Stimulated activated CD4-positive, alpha-beta T cell treated with anti-CD3 and anti-CD28 coated beads, Interleukin-15, amount 100 ng/mL, for 1 hour (primary cell): ENCODE measurements at regions not wholly inside any gene's neighbourhood (a gene's known extent, or its start where the extent isn't known, plus 50 kb on each side); places are given as distances from the start of the nearest gene placed in this dataset.

Experiments used
- DNase-seq, 2 donors: peaks; one replicate each; pipeline ENCODE4 v3.0.0-alpha.2; 2020; ENCODE audit warnings: low read depth in 1 of 2, low spot score in 1 of 2

GRCh38 chr9:21657966-21658667 is 144.3 kb upstream of the MTAP start:
- DNase-seq: no peak

DNA sequence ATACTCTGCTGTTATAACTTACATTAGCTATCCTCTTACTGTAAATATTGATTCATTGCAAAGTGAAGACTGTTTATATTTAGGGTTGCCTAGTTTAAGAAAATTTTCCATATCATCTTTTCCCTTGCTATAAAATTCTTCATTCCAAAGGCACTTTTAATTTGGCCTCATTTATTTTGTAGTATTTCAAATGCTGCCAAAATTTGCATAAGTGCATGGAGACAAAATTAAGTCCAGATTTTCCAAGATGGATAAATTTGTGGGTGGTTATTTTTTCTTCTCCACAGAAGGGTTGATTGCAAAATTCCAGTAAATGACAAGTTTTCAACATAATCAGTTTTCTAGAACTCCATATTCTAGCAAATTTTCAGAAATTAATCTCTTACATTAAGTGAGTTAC is 141.5 kb upstream of the MTAP start:
- no peak for DNase-seq

DNA sequence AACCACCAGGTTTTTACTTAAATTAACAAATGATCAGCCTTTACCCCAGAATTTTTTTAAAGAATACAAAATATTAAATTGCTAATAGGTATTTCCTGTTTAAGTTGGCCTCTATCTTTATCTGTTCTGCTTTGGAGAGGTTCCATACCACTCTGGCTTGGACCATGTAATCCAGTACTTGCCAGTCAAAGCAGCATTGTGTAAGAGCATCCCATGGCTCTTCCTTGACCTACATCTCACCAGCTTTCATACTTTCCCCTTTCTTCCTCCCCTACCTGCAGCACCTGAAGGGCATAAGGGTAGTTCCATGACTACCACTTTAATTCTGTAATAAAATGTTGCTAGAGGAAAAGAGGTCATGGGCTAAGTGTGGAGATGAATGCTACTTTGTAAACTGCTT is 140.8 kb upstream of the MTAP start:
- no peak for DNase-seq

GRCh38 chr9:21668516-21668915 is 133.9 kb upstream of the MTAP start:
- no peak for DNase-seq

GRCh38 chr9:21669701-21670100 is 132.7 kb upstream of the MTAP start:
- DNase-seq: no peak

- no peak for DNase-seq
Measured at GRCh38 chr9:21670374-21670773, 132.1 kb upstream of the MTAP start.

DNA sequence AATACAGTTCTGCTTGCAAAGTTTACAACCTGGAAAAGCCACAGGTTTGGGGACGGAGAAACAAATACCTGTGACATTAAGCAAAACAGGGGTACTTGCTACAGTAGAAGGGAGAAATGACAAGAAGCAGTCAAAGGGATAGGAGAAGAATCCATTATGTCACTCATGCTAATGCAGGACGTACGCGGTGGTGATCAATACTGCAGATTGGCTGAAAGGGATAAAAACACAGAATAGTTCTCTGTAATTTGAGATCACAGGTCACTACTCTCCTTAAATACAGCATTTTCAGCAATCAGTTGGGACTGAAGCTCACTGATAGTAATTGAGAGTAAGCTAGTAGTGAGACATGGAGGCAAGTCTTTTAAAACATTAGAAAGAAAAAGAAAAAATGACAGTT is 130.3 kb upstream of the MTAP start:
- no peak for DNase-seq

- no peak for DNase-seq
Measured at GRCh38 chr9:21672761-21673160, 129.7 kb upstream of the MTAP start.

DNA sequence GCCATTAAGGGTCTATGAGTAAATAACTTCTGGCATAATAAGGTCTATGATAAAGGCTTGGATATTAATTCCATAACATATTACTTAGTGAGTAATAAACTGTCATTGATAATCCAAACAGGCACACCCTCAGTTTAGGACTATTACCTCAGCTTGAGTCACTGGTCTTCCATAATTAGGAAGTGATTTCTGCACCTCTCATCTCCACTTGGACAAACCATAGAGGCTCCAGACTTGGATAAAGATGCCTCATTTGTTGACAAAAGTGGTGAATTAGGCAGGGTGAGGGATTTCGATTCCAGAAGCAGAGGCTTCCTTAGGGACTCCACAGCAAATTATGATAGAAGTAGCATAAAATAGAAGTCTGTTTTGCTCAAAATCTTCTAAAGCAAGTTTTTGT is 127.5 kb upstream of the MTAP start:
- no peak for DNase-seq

DNA sequence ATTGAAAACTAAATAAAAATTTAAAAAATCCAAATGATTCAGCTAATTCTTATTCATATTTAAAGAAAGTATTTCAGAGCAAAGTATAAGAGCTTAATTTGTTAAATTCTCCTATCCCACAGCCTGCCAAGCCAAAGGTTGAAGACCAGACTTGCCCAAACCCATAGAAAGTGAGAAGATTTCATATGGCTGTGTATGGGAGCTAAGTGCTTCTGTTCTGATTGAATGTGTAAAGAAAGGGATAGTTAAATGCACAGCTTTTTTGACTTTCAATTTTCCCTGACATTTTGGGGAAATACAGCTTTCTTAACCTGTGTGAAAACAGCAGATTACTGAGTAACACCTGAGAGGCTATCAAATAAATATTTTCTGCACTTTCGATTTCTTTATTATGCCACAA is 125.0 kb upstream of the MTAP start:
- DNase-seq: no peak

DNA sequence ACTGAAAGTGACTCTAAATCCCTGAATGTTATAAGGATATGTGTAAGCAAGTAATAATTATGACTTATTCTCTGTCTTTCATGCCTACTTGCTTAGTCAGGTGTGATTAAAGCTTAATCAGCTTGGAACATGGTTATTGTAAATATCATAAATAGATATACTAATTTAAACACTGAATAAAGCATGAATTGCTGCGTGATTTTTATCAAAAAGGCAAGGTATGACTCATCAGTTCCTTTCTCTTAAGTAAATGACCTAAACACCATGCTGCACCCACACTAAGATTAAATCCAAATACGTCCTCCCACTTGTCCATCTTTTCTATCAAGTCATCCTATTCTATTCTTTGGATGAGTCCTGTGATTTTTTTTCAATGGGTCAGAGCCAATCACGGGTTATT is 124.6 kb upstream of the MTAP start:
- no peak for DNase-seq

- no peak for DNase-seq
Measured at GRCh38 chr9:21679432-21679831, 123.0 kb upstream of the MTAP start.

DNA sequence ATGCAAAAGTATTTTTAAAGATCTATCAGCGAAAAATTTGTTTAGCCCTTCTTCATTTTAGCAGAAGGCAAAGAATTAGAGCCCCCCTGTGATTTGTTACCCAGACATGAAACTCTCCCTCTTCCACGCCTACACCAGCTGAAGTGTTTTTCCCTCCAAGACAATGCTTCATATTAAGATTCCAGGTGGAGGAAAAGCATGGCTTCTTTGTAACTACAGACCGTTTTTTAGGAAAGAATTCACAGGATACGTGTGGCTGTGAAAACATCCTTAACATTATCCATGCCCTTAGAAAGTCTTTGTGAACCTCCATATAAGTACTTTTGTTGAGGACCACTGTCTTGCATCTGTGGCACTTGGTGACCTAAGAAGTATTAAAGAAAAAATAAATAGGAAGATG is 121.8 kb upstream of the MTAP start:
- DNase-seq: no peak

GRCh38 chr9:21681641-21682040 is 120.8 kb upstream of the MTAP start:
- no peak for DNase-seq

DNA sequence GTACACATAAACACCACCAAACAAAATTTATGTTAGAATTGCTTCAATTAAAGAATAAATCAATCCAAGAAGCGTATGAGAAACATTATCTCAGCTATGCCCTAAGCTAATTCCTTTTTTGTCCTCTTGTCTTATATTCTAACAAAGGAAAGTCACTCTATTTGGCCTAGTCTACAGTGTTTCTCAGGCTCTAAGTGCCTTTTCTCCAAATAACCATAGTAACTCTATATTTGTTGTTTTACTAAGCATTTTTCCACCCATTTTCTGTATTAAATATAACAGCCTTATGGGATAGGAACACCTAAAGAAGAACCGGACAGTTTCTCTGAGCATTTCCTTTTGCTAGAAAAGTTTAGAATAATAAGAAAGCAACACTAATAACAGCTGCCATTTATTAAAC is 120.1 kb upstream of the MTAP start:
- no peak for DNase-seq

- DNase-seq: no peak
Measured at GRCh38 chr9:21682981-21683380, 119.5 kb upstream of the MTAP start.

DNA sequence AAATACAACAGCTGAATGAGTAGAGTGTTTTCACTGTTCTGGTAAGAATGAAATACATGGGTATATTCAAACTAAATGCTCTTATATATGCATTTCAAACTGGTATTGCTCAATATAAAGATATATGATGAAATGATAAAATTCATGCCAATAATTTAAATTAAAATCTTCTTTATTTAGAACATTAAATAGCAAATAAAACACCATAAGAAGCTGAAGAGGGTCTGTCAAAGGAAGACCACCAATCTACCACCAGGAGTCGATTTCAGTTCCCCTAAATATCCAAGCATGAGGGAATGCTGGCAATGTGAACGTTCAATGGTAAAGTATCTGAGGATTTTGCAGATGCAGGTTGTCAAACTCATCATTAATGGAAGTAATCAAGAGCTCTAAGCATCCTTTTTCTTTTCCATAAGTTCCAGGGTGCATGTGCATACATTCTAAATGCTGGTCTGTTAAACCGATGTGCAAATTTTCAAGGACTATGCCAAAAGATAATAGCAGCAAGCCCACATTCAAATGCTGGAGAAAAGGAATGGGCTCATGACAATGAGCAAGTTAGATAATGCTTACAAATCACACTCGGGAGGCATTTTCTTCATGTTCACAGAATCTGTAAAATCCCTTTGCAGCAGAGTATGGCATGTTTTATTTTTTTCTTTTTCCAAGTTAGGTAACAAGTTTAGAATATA is 118.8 kb upstream of the MTAP start:
- DNase-seq: no peak

DNA sequence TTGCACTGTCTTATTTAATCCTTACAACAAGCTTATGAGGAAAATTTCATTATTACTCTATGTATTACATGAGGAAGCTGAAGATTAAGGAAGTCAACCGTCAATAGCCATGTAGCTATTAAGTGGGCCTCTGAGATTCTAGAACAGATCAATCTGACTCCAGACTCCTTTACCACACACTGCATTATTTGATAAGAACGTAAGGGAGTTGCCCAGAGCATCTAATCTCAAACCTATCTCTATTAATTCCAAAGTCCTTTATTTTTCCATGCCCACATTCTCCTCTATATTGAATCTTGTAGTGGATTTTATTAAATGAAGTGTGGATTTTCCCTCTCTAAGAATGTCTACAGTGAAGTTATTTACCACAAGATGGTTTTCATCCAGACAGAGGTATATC is 118.2 kb upstream of the MTAP start:
- no peak for DNase-seq

- DNase-seq: peak in 1 of 2 donors; percentile 3
Measured at GRCh38 chr9:21684831-21685362, 117.5 kb upstream of the MTAP start.

DNA sequence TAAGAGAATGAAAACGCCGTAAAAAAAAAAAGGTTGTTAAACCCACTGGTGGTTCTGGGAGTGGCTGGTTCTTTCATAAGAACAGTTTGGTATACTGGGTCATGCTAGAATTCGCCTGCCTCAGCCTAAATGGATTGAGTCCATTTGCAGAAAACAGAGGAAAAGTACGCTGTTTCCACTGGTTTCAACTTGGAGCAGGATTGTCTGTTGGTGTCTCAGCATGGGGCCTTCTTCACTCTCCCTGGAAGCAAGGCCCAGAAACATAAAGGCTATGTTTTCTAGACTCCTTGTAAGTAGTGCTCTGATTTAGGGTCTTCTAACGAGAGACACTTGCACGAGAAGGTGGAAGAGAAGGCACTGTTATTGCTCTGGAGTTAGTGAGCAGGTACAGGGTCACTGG is 116.9 kb upstream of the MTAP start:
- no peak for DNase-seq

DNA sequence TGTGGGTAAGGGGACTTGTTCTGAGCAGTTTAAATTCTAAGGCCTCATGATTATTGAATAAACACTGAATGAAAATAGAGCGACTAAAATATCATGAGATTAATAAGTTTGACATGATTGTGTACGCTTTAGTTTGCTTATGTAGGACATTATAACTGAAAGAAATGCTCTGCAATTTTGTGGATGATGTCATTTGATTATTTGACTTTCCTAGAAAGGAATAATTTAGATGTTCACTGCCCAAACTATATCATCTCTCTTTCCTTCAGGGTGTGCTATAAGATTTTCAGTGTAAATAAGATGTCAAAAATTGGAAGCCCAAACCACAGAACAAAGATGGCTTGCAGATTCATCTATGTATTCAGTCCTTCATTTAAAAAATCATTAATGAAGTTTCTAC is 115.7 kb upstream of the MTAP start:
- no peak for DNase-seq

DNA sequence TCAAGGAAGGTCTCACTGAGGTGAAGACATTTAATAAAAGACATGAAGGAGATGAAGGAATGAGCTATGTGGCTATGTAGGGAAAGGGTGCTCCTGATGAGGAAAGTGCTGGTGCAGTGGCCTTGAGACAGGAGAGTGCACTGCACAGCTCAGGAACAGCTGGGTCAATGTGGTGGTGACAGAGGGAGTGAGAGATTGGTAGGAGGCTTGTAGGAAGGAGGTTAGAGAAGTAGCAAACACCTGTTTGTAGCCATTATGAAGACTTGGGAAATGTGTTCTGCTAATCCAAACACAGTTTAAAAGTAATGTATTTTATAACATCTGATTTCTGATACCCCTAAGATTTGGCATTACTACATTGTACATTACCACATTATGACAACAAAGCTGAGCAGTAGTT is 115.1 kb upstream of the MTAP start:
- DNase-seq: no peak
